Mammary epithelial cell (primary cell): ENCODE measurements at regions not wholly inside any gene's neighbourhood (a gene's known extent, or its start where the extent isn't known, plus 50 kb on each side); places are given as distances from the start of the nearest gene placed in this dataset.

Experiments
- CTCF ChIP-seq, 2 donors: IDR thresholded peaks in 1 of 2; conservative IDR thresholded peaks in 1 of 2; 2 replicates each; pipeline ENCODE4 v1.5.1; 2011 to 2012; ENCODE audit warnings: inconsistent platforms in 2 of 2, low read length in 2 of 2, mild to moderate bottlenecking in 2 of 2, control low read depth in 1 of 2, low read depth in 1 of 2; ENCODE audit not compliant: insufficient read depth in 1 of 2; ENCODE audit errors: extremely low read depth in 1 of 2
- EZH2 ChIP-seq: IDR thresholded peaks from 2 replicates; pipeline ENCODE4 v1.6.1; 2012; ENCODE audit warnings: low read length, inconsistent platforms, borderline replicate concordance

DNA sequence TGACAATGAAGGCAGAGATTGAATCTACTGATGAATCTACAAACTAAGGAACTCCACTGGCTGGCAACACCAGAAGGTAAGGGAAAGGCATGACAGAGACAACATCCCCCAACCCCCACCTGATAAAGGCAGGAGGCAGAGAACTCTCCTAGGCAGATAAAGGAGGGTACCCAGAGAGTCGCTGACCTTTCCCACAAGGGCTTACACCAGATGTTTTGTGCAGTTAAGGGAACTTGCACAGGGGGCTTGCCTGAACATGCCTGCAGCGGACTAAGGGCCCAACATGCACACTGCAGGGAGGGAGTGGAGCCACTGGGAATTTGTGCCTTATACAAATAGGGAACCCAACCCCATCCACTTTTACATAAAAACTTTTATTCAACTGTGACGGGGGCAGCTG is 1996.9 kb upstream of the RAG2 start:
- TF ChIP-seq CTCF (conservative IDR thresholded peaks at IDR 0.05 in 1 of 2, IDR thresholded peaks at IDR 0.05 in 1 of 2; ENCODE audit: extremely low read depth in 1 of 2, insufficient read depth in 1 of 2, low read depth in 1 of 2, low read length in 2 of 2) (no peak), EZH2 (no peak)
